HG02588 (cell line): ENCODE measurements at regions not wholly inside any gene's neighbourhood (a gene's known extent, or its start where the extent isn't known, plus 50 kb on each side); places are given as distances from the start of the nearest gene placed in this dataset.

Experiments
- ATAC-seq: cut with Tn5 transposase; IDR thresholded peaks from one replicate; pipeline ENCODE4 v1.9.1; 2021; ENCODE audit warnings: mild to moderate bottlenecking, moderate library complexity; ENCODE audit not compliant: unreplicated experiment

GRCh38 chr10:130578532-130579289 is 442.5 kb downstream of the GLRX3 start:
- no peak for ATAC-seq

- ATAC-seq: no peak
Measured at GRCh38 chr10:130579913-130580312, 443.7 kb downstream of the GLRX3 start.

GRCh38 chr10:130580975-130581374 is 444.8 kb downstream of the GLRX3 start:
- no peak for ATAC-seq

GRCh38 chr10:130587718-130588117 is 451.5 kb downstream of the GLRX3 start:
- ATAC-seq: no peak

- ATAC-seq: no peak
Measured at GRCh38 chr10:130606001-130606405, 469.8 kb downstream of the GLRX3 start.

GRCh38 chr10:130607366-130607765 is 471.2 kb downstream of the GLRX3 start:
- no peak for ATAC-seq

GRCh38 chr10:130611239-130611638 is 475.0 kb downstream of the GLRX3 start:
- no peak for ATAC-seq

- ATAC-seq: no peak
Measured at GRCh38 chr10:130615457-130615856, 479.3 kb downstream of the GLRX3 start.

GRCh38 chr10:130617985-130618384 is 481.8 kb downstream of the GLRX3 start:
- ATAC-seq: no peak

- no peak for ATAC-seq
Measured at GRCh38 chr10:130618647-130619046, 482.5 kb downstream of the GLRX3 start.

- ATAC-seq: no peak
Measured at GRCh38 chr10:130621231-130621775, 485.1 kb downstream of the GLRX3 start.

GRCh38 chr10:130623680-130624267 is 487.6 kb downstream of the GLRX3 start:
- no peak for ATAC-seq

- no peak for ATAC-seq
Measured at GRCh38 chr10:130627346-130628045, 491.3 kb downstream of the GLRX3 start.

GRCh38 chr10:130630135-130630534 is 493.9 kb downstream of the GLRX3 start:
- ATAC-seq: no peak

- no peak for ATAC-seq
Measured at GRCh38 chr10:130631142-130632096, 495.2 kb downstream of the GLRX3 start.

- ATAC-seq: no peak
Measured at GRCh38 chr10:130634816-130635215, 498.6 kb downstream of the GLRX3 start.

GRCh38 chr10:130635528-130635927 is 499.3 kb downstream of the GLRX3 start:
- ATAC-seq: no peak

GRCh38 chr10:130636313-130636930 is 500.2 kb downstream of the GLRX3 start:
- no peak for ATAC-seq

GRCh38 chr10:130637089-130637676 is 501.0 kb downstream of the GLRX3 start:
- ATAC-seq: no peak

GRCh38 chr10:130638991-130639390 is 502.8 kb downstream of the GLRX3 start:
- no peak for ATAC-seq
